ENCODE measurements at regions not wholly inside any gene's neighbourhood (a gene's known extent, or its start where the extent isn't known, plus 50 kb on each side); places are given as distances from the start of the nearest gene placed in this dataset.

GRCh38 chr21:27035791-27036190, 68.9 kb upstream of the ADAMTS5 start:
- H2AFZ ChIP-seq (ENCODE audit: insufficient read depth, low read depth, low read length, poor library complexity, severe bottlenecking) = no peak overlapping the region
- no peak for ATAC-seq (ENCODE audit: low read depth)
- H3K27me3 Mint-ChIP-seq = no peaks in the 10 kb centered on the region
- no peaks in the 10 kb centered on the region for H3K9me3 Mint-ChIP-seq (ENCODE audit: insufficient read depth)
- no peaks in the 10 kb centered on the region for H3K79me2 ChIP-seq (ENCODE audit: control insufficient read depth, insufficient read depth, low read length)
- no peaks in the 10 kb centered on the region for H3K27me3 ChIP-seq (replicated peaks in 1 of 4; ENCODE audit: control extremely low read depth in 1 of 4, control insufficient read depth in 3 of 4, insufficient read depth in 4 of 4, low read length in 3 of 4)
- intact Hi-C loops (cut with micrococcal nuclease) = no loop called here
- H3K27ac ChIP-seq (ENCODE audit: low read length in 2 of 2) = no peak overlapping the region
- H3K36me3 ChIP-seq (replicated peaks in 1 of 2; ENCODE audit: control extremely low read depth in 1 of 2, control insufficient read depth in 1 of 2, extremely low read depth in 1 of 2, insufficient read depth in 2 of 2, low read length in 1 of 2) = no peaks in the 10 kb centered on the region
- no peak overlapping the region for H3K4me3 ChIP-seq (ENCODE audit: control extremely low read depth in 1 of 5, extremely low read depth in 1 of 5, insufficient read depth in 1 of 5, low read depth in 2 of 5, low read length in 4 of 5)
- H3K9ac ChIP-seq (ENCODE audit: low read length) = no peak overlapping the region
- no peak overlapping the region for H3K4me3 Mint-ChIP-seq
- H3K4me2 ChIP-seq (replicated peaks; ENCODE audit: low read depth, low read length, poor library complexity, severe bottlenecking) = no peak overlapping the region
- no peak for DNase-seq
- no peaks in the 10 kb centered on the region for H3K4me1 Mint-ChIP-seq
- TF ChIP-seq EZH2 (IDR thresholded peaks at IDR 0.05; ENCODE audit: borderline replicate concordance, insufficient read depth, low read depth, low read length, poor library complexity, severe bottlenecking) (no peak), CTCF (IDR thresholded peaks at IDR 0.05) (no peak)
- H3K4me1 ChIP-seq (ENCODE audit: control insufficient read depth in 2 of 2, insufficient read depth in 2 of 2, low read length in 2 of 2) = no peaks in the 10 kb centered on the region
- POLR2A ChIA-PET = no interaction called here
- H3K9me3 ChIP-seq (ENCODE audit: control extremely low read depth in 1 of 3, control insufficient read depth in 2 of 3, insufficient read depth in 1 of 3, low read length in 2 of 3) = no peaks in the 10 kb centered on the region
- CTCF ChIA-PET = no interaction called here
- no peaks in the 10 kb centered on the region for H4K20me1 ChIP-seq (ENCODE audit: control insufficient read depth, insufficient read depth, low read length, poor library complexity, severe bottlenecking)
- 90% methylated on average over 2 of the region's 4 CpGs for WGBS (ENCODE audit: insufficient coverage)
- no peak overlapping the region for H3K27ac Mint-ChIP-seq

- intact Hi-C loops (cut with micrococcal nuclease) = no loop called here
- Mint-ChIP-seq H3K4me3 (no peak overlapping the region), H3K9me3 (ENCODE audit: insufficient read depth) (no peaks in the 10 kb centered on the region), H3K4me1 (no peaks in the 10 kb centered on the region), H3K27me3 (no peaks in the 10 kb centered on the region), H3K27ac (no peak overlapping the region)
- TF ChIP-seq CTCF (IDR thresholded peaks at IDR 0.05) (no peak), EZH2 (IDR thresholded peaks at IDR 0.05; ENCODE audit: borderline replicate concordance, insufficient read depth, low read depth, low read length, poor library complexity, severe bottlenecking) (no peak)
- POLR2A ChIA-PET = no interaction called here
- CTCF ChIA-PET = no interaction called here
- H3K27ac ChIP-seq (ENCODE audit: low read length in 2 of 2) = no peak overlapping the region
- no peak for ATAC-seq (ENCODE audit: low read depth)
- no peak overlapping the region for H3K4me2 ChIP-seq (replicated peaks; ENCODE audit: low read depth, low read length, poor library complexity, severe bottlenecking)
- no peak overlapping the region for H2AFZ ChIP-seq (ENCODE audit: insufficient read depth, low read depth, low read length, poor library complexity, severe bottlenecking)
- no peaks in the 10 kb centered on the region for H3K27me3 ChIP-seq (replicated peaks in 1 of 4; ENCODE audit: control extremely low read depth in 1 of 4, control insufficient read depth in 3 of 4, insufficient read depth in 4 of 4, low read length in 3 of 4)
- DNase-seq = no peak
- WGBS (ENCODE audit: insufficient coverage) = no CpG with 5 or more reads among the region's 1 CpG
- H3K9ac ChIP-seq (ENCODE audit: low read length) = no peak overlapping the region
- no peaks in the 10 kb centered on the region for H4K20me1 ChIP-seq (ENCODE audit: control insufficient read depth, insufficient read depth, low read length, poor library complexity, severe bottlenecking)
- no peaks in the 10 kb centered on the region for H3K79me2 ChIP-seq (ENCODE audit: control insufficient read depth, insufficient read depth, low read length)
- H3K36me3 ChIP-seq (replicated peaks in 1 of 2; ENCODE audit: control extremely low read depth in 1 of 2, control insufficient read depth in 1 of 2, extremely low read depth in 1 of 2, insufficient read depth in 2 of 2, low read length in 1 of 2) = no peaks in the 10 kb centered on the region
- no peak overlapping the region for H3K4me3 ChIP-seq (ENCODE audit: control extremely low read depth in 1 of 5, extremely low read depth in 1 of 5, insufficient read depth in 1 of 5, low read depth in 2 of 5, low read length in 4 of 5)
- no peaks in the 10 kb centered on the region for H3K4me1 ChIP-seq (ENCODE audit: control insufficient read depth in 2 of 2, insufficient read depth in 2 of 2, low read length in 2 of 2)
- no peaks in the 10 kb centered on the region for H3K9me3 ChIP-seq (ENCODE audit: control extremely low read depth in 1 of 3, control insufficient read depth in 2 of 3, insufficient read depth in 1 of 3, low read length in 2 of 3)
Observed at GRCh38 chr21:27034796-27035195, 67.9 kb upstream of the ADAMTS5 start.
